IMR-90 (cell line): ENCODE measurements at regions not wholly inside any gene's neighbourhood (a gene's known extent, or its start where the extent isn't known, plus 50 kb on each side); places are given as distances from the start of the nearest gene placed in this dataset.

Experiments
- ATAC-seq: fragments of 200-7000 bp; cut with Tn5 transposase; 2 replicates; pipeline ENCODE4 v1.9.1; 2020; ENCODE audit warnings: low read depth, mild to moderate bottlenecking, moderate library complexity
- BruUV-seq: library from RNA; stranded (reverse); fragments of 400-500 nt; replicated peaks from 2 replicates; lab custom pipeline; 2021; lab: Mats Ljungman, UMichigan
- CTCF ChIA-PET: fragments of 300-600 bp; formaldehyde crosslinking; extraction: SDS; loops from one replicate; lab custom pipeline; 2021; ENCODE audit warnings: antibody characterized with exemption; lab: Yijun Ruan, JAX
- POLR2A ChIA-PET: fragments of 300-600 bp; sonication (Branson Sonifier 250); formaldehyde crosslinking; loops from one replicate; lab custom pipeline; 2022; ENCODE audit warnings: antibody characterized with exemption; ENCODE audit not compliant: unreplicated experiment; lab: Charles Lee
- DNase-seq: peaks from one replicate; pipeline ENCODE4 v3.0.0; 2013
- H2AFZ ChIP-seq: replicated peaks from 2 replicates; pipeline ENCODE3; 2013; ENCODE audit warnings: low read length, mild to moderate bottlenecking; ENCODE audit not compliant: poor library complexity
- H2AK5ac ChIP-seq: 2 replicates; pipeline ENCODE4 v1.6.1; 2013; ENCODE audit warnings: low read depth, low read length, inconsistent platforms
- H2AK9ac ChIP-seq: replicated peaks from 2 replicates; pipeline ENCODE3; 2013; ENCODE audit warnings: mild to moderate bottlenecking, low read depth, low read length, moderate library complexity; ENCODE audit not compliant: poor library complexity
- H2BK120ac ChIP-seq: 2 replicates; pipeline ENCODE4 v1.6.1; 2013; ENCODE audit warnings: low read depth, low read length, inconsistent platforms
- H2BK15ac ChIP-seq: 3 replicates; pipeline ENCODE4 v1.6.1; 2013; ENCODE audit warnings: low read depth, low read length, inconsistent platforms
- H2BK20ac ChIP-seq: 2 replicates; pipeline ENCODE4 v1.6.1; 2013; ENCODE audit warnings: low read depth, mild to moderate bottlenecking, inconsistent platforms, low read length, moderate library complexity
- H2BK5ac ChIP-seq: 2 replicates; pipeline ENCODE4 v1.6.1; 2013; ENCODE audit warnings: mild to moderate bottlenecking, low read depth, low read length, inconsistent platforms; ENCODE audit not compliant: poor library complexity, severe bottlenecking
- H3K14ac ChIP-seq: replicated peaks from 2 replicates; pipeline ENCODE4 v1.6.1; 2013; ENCODE audit warnings: low read depth, low read length, inconsistent platforms
- H3K18ac ChIP-seq: 2 replicates; pipeline ENCODE4 v1.6.1; 2013; ENCODE audit warnings: low read depth, low read length, control low read depth
- H3K23ac ChIP-seq: 2 replicates; pipeline ENCODE4 v1.6.1; 2013; ENCODE audit warnings: low read depth, low read length, inconsistent platforms
- H3K27ac ChIP-seq: 2 replicates; pipeline ENCODE4 v1.5.1; 2013; ENCODE audit warnings: mild to moderate bottlenecking, control low read depth, low read length; ENCODE audit not compliant: insufficient read depth
- H3K27me3 ChIP-seq: 2 replicates; pipeline ENCODE4 v1.6.1; 2013; ENCODE audit warnings: low read length; ENCODE audit not compliant: control insufficient read depth, insufficient read depth
- H3K36me3 ChIP-seq: 2 replicates; pipeline ENCODE4 v1.6.1; 2013; ENCODE audit warnings: low read length, mixed read lengths; ENCODE audit not compliant: control insufficient read depth, insufficient read depth
- H3K4ac ChIP-seq: 2 replicates; pipeline ENCODE4 v1.6.1; 2013; ENCODE audit warnings: low read depth, low read length, inconsistent platforms
- H3K4me1 ChIP-seq: 2 replicates; pipeline ENCODE4 v1.6.1; 2013; ENCODE audit warnings: low read length, mixed read lengths; ENCODE audit not compliant: control insufficient read depth, insufficient read depth
- H3K4me2 ChIP-seq: 2 replicates; pipeline ENCODE4 v1.6.1; 2013; ENCODE audit warnings: low read depth, mild to moderate bottlenecking, control low read depth, low read length, moderate library complexity
- H3K4me3 ChIP-seq: 2 replicates; pipeline ENCODE4 v1.5.1; 2013; ENCODE audit warnings: low read depth, mild to moderate bottlenecking, control low read depth, low read length, moderate library complexity; ENCODE audit not compliant: insufficient read depth
- H3K56ac ChIP-seq: 2 replicates; pipeline ENCODE4 v1.6.1; 2013; ENCODE audit warnings: low read length, inconsistent platforms; ENCODE audit not compliant: insufficient read depth; ENCODE audit errors: extremely low read depth
- H3K79me1 ChIP-seq, 2 experiments: 2 replicates each; pipeline ENCODE4 v1.6.1; 2013; ENCODE audit warnings: low read length in 2 of 2, inconsistent platforms in 1 of 2, low read depth in 1 of 2
- H3K9ac ChIP-seq: 2 replicates; pipeline ENCODE4 v1.6.1; 2013; ENCODE audit warnings: low read depth, low read length, control low read depth
- H3K9me1 ChIP-seq: 2 replicates; pipeline ENCODE4 v1.6.1; 2013; ENCODE audit warnings: low read length, inconsistent platforms; ENCODE audit not compliant: insufficient read depth
- H3K9me3 ChIP-seq: 2 replicates; pipeline ENCODE4 v1.6.1; 2013; ENCODE audit warnings: low read length; ENCODE audit not compliant: control insufficient read depth, insufficient read depth
- H4K20me1 ChIP-seq: 2 replicates; pipeline ENCODE4 v1.6.1; 2013; ENCODE audit warnings: low read length, inconsistent platforms; ENCODE audit not compliant: insufficient read depth
- H4K5ac ChIP-seq: 2 replicates; pipeline ENCODE4 v1.6.1; 2013; ENCODE audit warnings: mild to moderate bottlenecking, low read depth, low read length, control low read depth
- H4K8ac ChIP-seq, 2 experiments: 2 replicates each; pipeline ENCODE4 v1.6.1; 2013; ENCODE audit warnings: low read depth in 2 of 2, low read length in 2 of 2, control low read depth in 1 of 2, inconsistent platforms in 1 of 2
- H4K91ac ChIP-seq: 2 replicates; pipeline ENCODE4 v1.6.1; 2013; ENCODE audit warnings: low read depth, low read length, inconsistent platforms; ENCODE audit not compliant: insufficient read depth
- BHLHE40 ChIP-seq: fragments of 150-350 bp; IDR thresholded peaks from 2 replicates; pipeline ENCODE4 v1.6.1; 2016; ENCODE audit warnings: mild to moderate bottlenecking, low read depth, low read length
- CEBPB ChIP-seq: IDR thresholded peaks from 2 replicates; pipeline ENCODE4 v1.6.1; 2012; ENCODE audit warnings: low read depth, low read length, improper control_type of control experiment
- ELK1 ChIP-seq: fragments of 150-350 bp; IDR thresholded peaks from 2 replicates; pipeline ENCODE4 v1.6.1; 2016; ENCODE audit warnings: low read depth, mild to moderate bottlenecking, low read length, moderate library complexity, borderline replicate concordance
- MXI1 ChIP-seq: IDR thresholded peaks from 2 replicates; pipeline ENCODE4 v1.6.1; 2012; ENCODE audit warnings: low read depth, mild to moderate bottlenecking, low read length, moderate library complexity, borderline replicate concordance
- NFE2L2 ChIP-seq: fragments of 150-350 bp; IDR thresholded peaks from 2 replicates; pipeline ENCODE4 v1.6.1; 2016; ENCODE audit warnings: low read depth, mild to moderate bottlenecking, low read length
- RFX5 ChIP-seq: IDR thresholded peaks from 2 replicates; pipeline ENCODE4 v1.8.0; 2012; ENCODE audit warnings: low read depth, mild to moderate bottlenecking, low read length, moderate library complexity
- SMC3 ChIP-seq: fragments of 150-350 bp; IDR thresholded peaks from 2 replicates; pipeline ENCODE4 v1.6.1; 2016; ENCODE audit warnings: low read depth, mild to moderate bottlenecking, antibody characterized with exemption, low read length, moderate library complexity
- WGBS, 2 experiments: methylation state at CpG; one replicate each; pipeline versions ENCODE4 v1.1.5 to v1.1.7; 2013; ENCODE audit warnings: missing lambda C conversion rate in 2 of 2; ENCODE audit not compliant: insufficient read length in 1 of 2; ENCODE audit errors: extremely low coverage in 2 of 2; 5-methylcytosine and 5-hydroxymethylcytosine counted together
- dilution Hi-C: fragments of 300-500 bp; cut with HindIII; formaldehyde crosslinking; loops from one replicate; pipeline ENCODE4 v1.14.3; 2018; ENCODE audit warnings: low sequenced_read_pairs; ENCODE audit not compliant: unreplicated experiment
- in situ Hi-C: fragments of 300-500 bp; cut with MboI; formaldehyde crosslinking; loops from 3 replicates; pipeline ENCODE4 v1.14.3; 2019; ENCODE audit warnings: low sequenced_read_pairs, inconsistent platforms, mixed read lengths
- intact Hi-C: fragments of 100-400 bp; cut with micrococcal nuclease; formaldehyde crosslinking; loops from 2 replicates; pipeline ENCODE4 v1.10.0; 2022

- no peak overlapping the region for H3K23ac ChIP-seq
- no peaks in the 10 kb centered on the region for H3K4me1 ChIP-seq
- no peaks in the 10 kb centered on the region for H3K9me1 ChIP-seq
- no peak overlapping the region for H4K5ac ChIP-seq
- no peak overlapping the region for H2BK5ac ChIP-seq
- no peaks in the 10 kb centered on the region for H3K79me1 ChIP-seq
- dilution Hi-C loops (no loop called here), in situ Hi-C loops (no loop called here), intact Hi-C loops (no loop called here)
- H3K27me3 ChIP-seq, result no peaks in the 10 kb centered on the region
- H3K36me3 ChIP-seq, result no peaks in the 10 kb centered on the region
- H2AK9ac ChIP-seq, result peak overlapping the region; percentile 28
- no peak overlapping the region for H3K14ac ChIP-seq
- no peak for DNase-seq
- TF ChIP-seq RFX5 (no peak), CEBPB (no peak), NFE2L2 (no peak), MXI1 (no peak), SMC3 (no peak), BHLHE40 (no peak), ELK1 (no peak)
- H3K4me3 ChIP-seq, result no peak overlapping the region
- no peak for ATAC-seq
- H2AK5ac ChIP-seq, result no peak overlapping the region
- H3K56ac ChIP-seq, result no peak overlapping the region
- no peak overlapping the region for H2BK15ac ChIP-seq
- no peak overlapping the region for H3K27ac ChIP-seq
- no peak overlapping the region for H3K9ac ChIP-seq
- WGBS, 2 experiments, result no CpG with 5 or more reads among the region's 9 CpGs
- no peak overlapping the region for H3K4me2 ChIP-seq
- ChIA-PET POLR2A (no interaction called here), CTCF (no interaction called here)
- H2BK20ac ChIP-seq, result no peak overlapping the region
- H4K91ac ChIP-seq, result no peak overlapping the region
- no TSS peak for BruUV-seq
- no peak overlapping the region for H2AFZ ChIP-seq
- H2BK120ac ChIP-seq, result no peak overlapping the region
- H4K20me1 ChIP-seq, result no peaks in the 10 kb centered on the region
- H3K4ac ChIP-seq, result no peak overlapping the region
- no peak overlapping the region for H4K8ac ChIP-seq
- H3K18ac ChIP-seq, result no peak overlapping the region
- H3K9me3 ChIP-seq, result peaks cover 56% of the 10 kb centered on the region
Measured at GRCh38 chr10:131674130-131674529, 226.7 kb upstream of the PPP2R2D start.
